OCI-LY7 (cell line): ENCODE measurements at regions not wholly inside any gene's neighbourhood (a gene's known extent, or its start where the extent isn't known, plus 50 kb on each side); places are given as distances from the start of the nearest gene placed in this dataset.
"Not testable (repeated sequence)": the region's sequence is repeated elsewhere in the genome, so short reads cannot be mapped to it uniquely, and the experiment has no call there.

Source experiments
- EZH2phosphoT487 ChIP-seq: fragments of 200-600 bp; sonication (generic); IDR thresholded peaks from 2 replicates; pipeline ENCODE4 v1.6.1; 2018; ENCODE audit warnings: low read depth, borderline replicate concordance, mild to moderate bottlenecking, mixed run types, antibody characterized with exemption, low read length, moderate library complexity, mixed read lengths
- TF ChIP-seq, protein P1 (sequence below): fragments of 200-600 bp; sonication (generic); conservative IDR thresholded peaks from 2 replicates; pipeline ENCODE4 v1.5.1; 2014; ENCODE audit warnings: mild to moderate bottlenecking, antibody characterized with exemption, low read length, moderate library complexity, mixed read lengths

GRCh38 chr5:127182631-127183030 lies 108.0 kb upstream of the MEGF10 start:
- TF ChIP-seq, protein P1, sequence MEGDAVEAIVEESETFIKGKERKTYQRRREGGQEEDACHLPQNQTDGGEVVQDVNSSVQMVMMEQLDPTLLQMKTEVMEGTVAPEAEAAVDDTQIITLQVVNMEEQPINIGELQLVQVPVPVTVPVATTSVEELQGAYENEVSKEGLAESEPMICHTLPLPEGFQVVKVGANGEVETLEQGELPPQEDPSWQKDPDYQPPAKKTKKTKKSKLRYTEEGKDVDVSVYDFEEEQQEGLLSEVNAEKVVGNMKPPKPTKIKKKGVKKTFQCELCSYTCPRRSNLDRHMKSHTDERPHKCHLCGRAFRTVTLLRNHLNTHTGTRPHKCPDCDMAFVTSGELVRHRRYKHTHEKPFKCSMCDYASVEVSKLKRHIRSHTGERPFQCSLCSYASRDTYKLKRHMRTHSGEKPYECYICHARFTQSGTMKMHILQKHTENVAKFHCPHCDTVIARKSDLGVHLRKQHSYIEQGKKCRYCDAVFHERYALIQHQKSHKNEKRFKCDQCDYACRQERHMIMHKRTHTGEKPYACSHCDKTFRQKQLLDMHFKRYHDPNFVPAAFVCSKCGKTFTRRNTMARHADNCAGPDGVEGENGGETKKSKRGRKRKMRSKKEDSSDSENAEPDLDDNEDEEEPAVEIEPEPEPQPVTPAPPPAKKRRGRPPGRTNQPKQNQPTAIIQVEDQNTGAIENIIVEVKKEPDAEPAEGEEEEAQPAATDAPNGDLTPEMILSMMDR = not testable (repeated sequence)
- not testable (repeated sequence) for TF ChIP-seq EZH2phosphoT487
